ENCODE measurements at regions not wholly inside any gene's neighbourhood (a gene's known extent, or its start where the extent isn't known, plus 50 kb on each side); places are given as distances from the start of the nearest gene placed in this dataset.
"Not testable (repeated sequence)": the region's sequence is repeated elsewhere in the genome, so short reads cannot be mapped to it uniquely, and the experiment has no call there.

DNA sequence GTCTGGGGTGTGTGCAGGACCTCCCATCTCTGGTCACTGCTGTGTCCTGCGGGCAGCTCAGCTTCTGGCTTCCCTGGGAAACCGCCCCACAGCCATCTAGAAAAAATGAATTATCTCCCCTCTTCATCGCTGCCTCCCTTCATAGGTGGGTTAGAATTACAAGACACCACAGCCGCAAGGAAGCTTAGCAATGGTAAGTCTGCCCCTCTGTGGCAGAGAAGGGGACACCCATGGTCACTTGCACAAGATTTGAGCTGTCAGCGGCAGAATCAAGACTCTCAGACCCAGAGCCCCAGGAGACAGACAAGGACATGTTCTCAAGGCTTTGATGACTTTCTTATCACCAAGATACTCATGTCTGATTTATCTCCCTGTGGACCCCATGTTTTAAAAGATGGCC lies 110.8 kb upstream of the PABPC3 start:
- Histone ChIP-seq H2BK120ac (ENCODE audit: low read depth, low read length) (no peak overlapping the region), H3K4me1 (ENCODE audit: control insufficient read depth in 2 of 2, insufficient read depth in 1 of 2, low read depth in 1 of 2, low read length in 2 of 2) (peaks cover 2 to 3% of the 10 kb centered on the region in 2 donors), H4K91ac (ENCODE audit: low read depth, low read length, poor library complexity) (no peak overlapping the region), H3K14ac (ENCODE audit: low read length) (no peak overlapping the region), H3K9me3 (replicated peaks in 1 of 2; ENCODE audit: control insufficient read depth in 2 of 2, insufficient read depth in 1 of 2, low read depth in 1 of 2, low read length in 2 of 2) (no peaks in the 10 kb centered on the region), H3K23ac (ENCODE audit: low read depth, low read length, poor library complexity) (no peak overlapping the region), H3K4me3 (ENCODE audit: low read length in 2 of 2) (no peak overlapping the region), H2BK12ac (ENCODE audit: low read length) (no peak overlapping the region), H3K4ac (ENCODE audit: low read length) (no peak overlapping the region), H3K36me3 (replicated peaks in 1 of 2; ENCODE audit: control insufficient read depth in 2 of 2, insufficient read depth in 2 of 2, low read length in 2 of 2) (no peaks in the 10 kb centered on the region), H3K18ac (ENCODE audit: low read length) (no peak overlapping the region), H3K79me1 (ENCODE audit: low read depth, low read length) (no peaks in the 10 kb centered on the region), H2BK15ac (ENCODE audit: low read length) (no peak overlapping the region), H2AK5ac (ENCODE audit: low read depth, low read length) (no peak overlapping the region), H4K8ac (ENCODE audit: low read depth, low read length) (no peak overlapping the region), H3K27ac (replicated peaks; ENCODE audit: low read length) (no peak overlapping the region), H2BK5ac (ENCODE audit: low read length) (no peak overlapping the region), H3K4me2 (ENCODE audit: insufficient read depth, low read length, poor library complexity, severe bottlenecking) (no peak overlapping the region), H3K9ac (ENCODE audit: low read depth, low read length, poor library complexity) (no peak overlapping the region), H3K27me3 (ENCODE audit: control insufficient read depth in 3 of 3, insufficient read depth in 3 of 3, low read depth in 1 of 3, low read length in 3 of 3) (peaks cover 0 to 5% (median 0%) of the 10 kb centered on the region in 3 experiments), H2AFZ (ENCODE audit: low read length) (no peak overlapping the region)
- WGBS, 2 donors (ENCODE audit: extremely low coverage in 2 of 2, insufficient read length in 2 of 2, insufficient replicate concordance in 1 of 2): no CpG with 5 or more reads among the region's 5 CpGs
- DNase-seq (ENCODE audit: low spot score): no peak

DNA sequence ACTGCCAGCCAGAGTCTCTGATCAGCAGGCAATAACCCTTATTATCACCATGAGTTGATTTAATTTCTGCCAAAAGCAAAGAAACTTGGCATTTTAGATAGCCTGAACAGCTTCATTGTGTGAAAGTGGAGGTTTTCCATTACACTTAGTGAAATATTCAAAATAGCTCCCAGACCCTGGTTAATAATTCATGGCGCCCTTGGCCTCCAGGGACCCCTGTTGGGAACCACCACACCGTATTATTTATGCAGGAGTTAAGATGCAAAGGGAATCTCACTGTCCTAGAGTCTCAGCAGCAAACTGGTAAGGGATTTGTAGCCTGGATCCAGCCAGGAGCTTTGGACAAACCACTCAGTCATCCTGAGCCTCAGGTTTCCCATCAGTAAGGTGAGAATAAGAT lies 110.0 kb upstream of the PABPC3 start:
- no peak overlapping the region for H2BK12ac ChIP-seq (ENCODE audit: low read length)
- H4K8ac ChIP-seq (ENCODE audit: low read depth, low read length): no peak overlapping the region
- H2AK5ac ChIP-seq (ENCODE audit: low read depth, low read length): no peak overlapping the region
- no peaks in the 10 kb centered on the region for H3K36me3 ChIP-seq (replicated peaks in 1 of 2; ENCODE audit: control insufficient read depth in 2 of 2, insufficient read depth in 2 of 2, low read length in 2 of 2)
- H3K4me1 ChIP-seq (ENCODE audit: control insufficient read depth in 2 of 2, insufficient read depth in 1 of 2, low read depth in 1 of 2, low read length in 2 of 2): peaks cover 2 to 3% of the 10 kb centered on the region in 2 donors
- H3K27me3 ChIP-seq (ENCODE audit: control insufficient read depth in 3 of 3, insufficient read depth in 3 of 3, low read depth in 1 of 3, low read length in 3 of 3): peaks cover 0 to 5% (median 0%) of the 10 kb centered on the region in 3 experiments
- no peak overlapping the region for H3K4ac ChIP-seq (ENCODE audit: low read length)
- H4K91ac ChIP-seq (ENCODE audit: low read depth, low read length, poor library complexity): no peak overlapping the region
- no peak overlapping the region for H3K14ac ChIP-seq (ENCODE audit: low read length)
- DNase-seq (ENCODE audit: low spot score): no peak
- H3K27ac ChIP-seq (replicated peaks; ENCODE audit: low read length): no peak overlapping the region
- no peak overlapping the region for H3K4me2 ChIP-seq (ENCODE audit: insufficient read depth, low read length, poor library complexity, severe bottlenecking)
- no peaks in the 10 kb centered on the region for H3K9me3 ChIP-seq (replicated peaks in 1 of 2; ENCODE audit: control insufficient read depth in 2 of 2, insufficient read depth in 1 of 2, low read depth in 1 of 2, low read length in 2 of 2)
- no peaks in the 10 kb centered on the region for H3K79me1 ChIP-seq (ENCODE audit: low read depth, low read length)
- H3K4me3 ChIP-seq (ENCODE audit: low read length in 2 of 2): no peak overlapping the region
- no peak overlapping the region for H2AFZ ChIP-seq (ENCODE audit: low read length)
- H3K9ac ChIP-seq (ENCODE audit: low read depth, low read length, poor library complexity): no peak overlapping the region
- no peak overlapping the region for H2BK5ac ChIP-seq (ENCODE audit: low read length)
- H2BK120ac ChIP-seq (ENCODE audit: low read depth, low read length): no peak overlapping the region
- no peak overlapping the region for H3K23ac ChIP-seq (ENCODE audit: low read depth, low read length, poor library complexity)
- WGBS, 2 donors (ENCODE audit: extremely low coverage in 2 of 2, insufficient read length in 2 of 2, insufficient replicate concordance in 1 of 2): no CpG with 5 or more reads among the region's 2 CpGs
- H2BK15ac ChIP-seq (ENCODE audit: low read length): no peak overlapping the region
- no peak overlapping the region for H3K18ac ChIP-seq (ENCODE audit: low read length)

DNA sequence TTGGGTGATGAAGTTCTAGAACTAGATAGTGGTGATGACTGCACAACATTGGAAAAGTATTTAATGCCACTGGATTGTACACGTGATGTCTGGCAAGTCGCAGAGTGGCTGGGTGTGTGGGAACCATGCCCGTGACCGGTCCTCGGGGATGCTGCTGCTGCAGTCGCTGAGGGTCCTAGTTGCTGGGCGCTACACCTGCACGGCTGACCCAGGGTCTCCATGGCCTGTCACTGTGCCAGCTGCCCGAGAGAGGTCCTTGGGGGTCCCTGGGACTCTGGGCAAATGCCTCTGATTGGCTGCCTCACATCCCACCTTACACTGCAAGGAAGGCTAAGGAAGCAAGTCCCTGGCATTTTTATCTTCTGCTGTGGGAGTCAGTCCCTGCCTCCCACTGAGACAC lies 109.1 kb upstream of the PABPC3 start:
- Histone ChIP-seq H2AFZ (ENCODE audit: low read length) (no peak overlapping the region), H3K36me3 (replicated peaks in 1 of 2; ENCODE audit: control insufficient read depth in 2 of 2, insufficient read depth in 2 of 2, low read length in 2 of 2) (no peaks in the 10 kb centered on the region), H2BK5ac (ENCODE audit: low read length) (no peak overlapping the region), H3K4me1 (ENCODE audit: control insufficient read depth in 2 of 2, insufficient read depth in 1 of 2, low read depth in 1 of 2, low read length in 2 of 2) (peaks cover 2 to 3% of the 10 kb centered on the region in 2 donors), H2BK15ac (ENCODE audit: low read length) (peak overlapping the region; percentile 58), H4K8ac (ENCODE audit: low read depth, low read length) (no peak overlapping the region), H3K9ac (ENCODE audit: low read depth, low read length, poor library complexity) (no peak overlapping the region), H3K4ac (ENCODE audit: low read length) (no peak overlapping the region), H3K79me1 (ENCODE audit: low read depth, low read length) (no peaks in the 10 kb centered on the region), H3K9me3 (replicated peaks in 1 of 2; ENCODE audit: control insufficient read depth in 2 of 2, insufficient read depth in 1 of 2, low read depth in 1 of 2, low read length in 2 of 2) (no peaks in the 10 kb centered on the region), H3K4me2 (ENCODE audit: insufficient read depth, low read length, poor library complexity, severe bottlenecking) (no peak overlapping the region), H3K27ac (replicated peaks; ENCODE audit: low read length) (no peak overlapping the region), H3K23ac (ENCODE audit: low read depth, low read length, poor library complexity) (no peak overlapping the region), H3K27me3 (ENCODE audit: control insufficient read depth in 3 of 3, insufficient read depth in 3 of 3, low read depth in 1 of 3, low read length in 3 of 3) (peaks cover 0 to 5% (median 0%) of the 10 kb centered on the region in 3 experiments), H2AK5ac (ENCODE audit: low read depth, low read length) (no peak overlapping the region), H4K91ac (ENCODE audit: low read depth, low read length, poor library complexity) (no peak overlapping the region), H3K18ac (ENCODE audit: low read length) (no peak overlapping the region), H2BK120ac (ENCODE audit: low read depth, low read length) (no peak overlapping the region), H2BK12ac (ENCODE audit: low read length) (no peak overlapping the region), H3K14ac (ENCODE audit: low read length) (no peak overlapping the region), H3K4me3 (ENCODE audit: low read length in 2 of 2) (peak overlapping the region in 1 of 2 donors; percentile 62)
- WGBS, 2 donors (ENCODE audit: extremely low coverage in 2 of 2, insufficient read length in 2 of 2, insufficient replicate concordance in 1 of 2): no CpG with 5 or more reads among the region's 9 CpGs
- no peak for DNase-seq (ENCODE audit: low spot score)

DNA sequence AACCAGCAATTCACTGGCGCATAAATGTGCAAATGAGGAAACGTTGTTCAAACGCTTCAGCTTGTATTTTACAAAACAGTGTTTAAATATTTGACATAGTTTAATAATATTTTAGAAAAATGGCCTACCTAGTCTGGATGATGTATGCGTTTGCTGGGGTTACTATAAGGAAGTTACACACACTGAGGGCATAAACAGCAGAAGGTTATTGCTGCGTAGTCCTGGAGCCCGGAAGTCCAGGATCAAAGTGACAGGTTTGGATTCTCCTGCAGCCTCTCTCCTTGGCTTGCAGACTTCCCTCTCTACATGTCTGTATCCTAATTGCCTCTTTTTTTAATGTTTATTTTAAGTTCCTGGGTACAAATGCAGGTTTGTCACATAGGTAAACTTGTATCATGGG lies 106.0 kb upstream of the PABPC3 start:
- H3K4ac ChIP-seq (ENCODE audit: low read length); H2AK5ac ChIP-seq (ENCODE audit: low read depth, low read length); H3K4me2 ChIP-seq (ENCODE audit: insufficient read depth, low read length, poor library complexity, severe bottlenecking); H3K79me1 ChIP-seq (ENCODE audit: low read depth, low read length); H3K36me3 ChIP-seq (replicated peaks in 1 of 2; ENCODE audit: control insufficient read depth in 2 of 2, insufficient read depth in 2 of 2, low read length in 2 of 2); H2BK12ac ChIP-seq (ENCODE audit: low read length); H4K91ac ChIP-seq (ENCODE audit: low read depth, low read length, poor library complexity); H3K27ac ChIP-seq (replicated peaks; ENCODE audit: low read length); H3K4me3 ChIP-seq (ENCODE audit: low read length in 2 of 2); H4K8ac ChIP-seq (ENCODE audit: low read depth, low read length); H3K27me3 ChIP-seq (ENCODE audit: control insufficient read depth in 3 of 3, insufficient read depth in 3 of 3, low read depth in 1 of 3, low read length in 3 of 3); H3K23ac ChIP-seq (ENCODE audit: low read depth, low read length, poor library complexity); H3K14ac ChIP-seq (ENCODE audit: low read length); H2BK5ac ChIP-seq (ENCODE audit: low read length); H3K4me1 ChIP-seq (ENCODE audit: control insufficient read depth in 2 of 2, insufficient read depth in 1 of 2, low read depth in 1 of 2, low read length in 2 of 2); H3K18ac ChIP-seq (ENCODE audit: low read length); H2BK120ac ChIP-seq (ENCODE audit: low read depth, low read length); H3K9me3 ChIP-seq (replicated peaks in 1 of 2; ENCODE audit: control insufficient read depth in 2 of 2, insufficient read depth in 1 of 2, low read depth in 1 of 2, low read length in 2 of 2); H2AFZ ChIP-seq (ENCODE audit: low read length); H2BK15ac ChIP-seq (ENCODE audit: low read length); H3K9ac ChIP-seq (ENCODE audit: low read depth, low read length, poor library complexity); DNase-seq (ENCODE audit: low spot score): not testable (repeated sequence)
- WGBS, 2 donors (ENCODE audit: extremely low coverage in 2 of 2, insufficient read length in 2 of 2, insufficient replicate concordance in 1 of 2): no CpG with 5 or more reads among the region's 6 CpGs

Data from neuronal stem cell (in vitro differentiated cells).